ENCODE measurements at regions not wholly inside any gene's neighbourhood (a gene's known extent, or its start where the extent isn't known, plus 50 kb on each side); places are given as distances from the start of the nearest gene placed in this dataset.
A peak's percentile ranks its signal among the peaks of the same experiment; 100 is the strongest.

DNA sequence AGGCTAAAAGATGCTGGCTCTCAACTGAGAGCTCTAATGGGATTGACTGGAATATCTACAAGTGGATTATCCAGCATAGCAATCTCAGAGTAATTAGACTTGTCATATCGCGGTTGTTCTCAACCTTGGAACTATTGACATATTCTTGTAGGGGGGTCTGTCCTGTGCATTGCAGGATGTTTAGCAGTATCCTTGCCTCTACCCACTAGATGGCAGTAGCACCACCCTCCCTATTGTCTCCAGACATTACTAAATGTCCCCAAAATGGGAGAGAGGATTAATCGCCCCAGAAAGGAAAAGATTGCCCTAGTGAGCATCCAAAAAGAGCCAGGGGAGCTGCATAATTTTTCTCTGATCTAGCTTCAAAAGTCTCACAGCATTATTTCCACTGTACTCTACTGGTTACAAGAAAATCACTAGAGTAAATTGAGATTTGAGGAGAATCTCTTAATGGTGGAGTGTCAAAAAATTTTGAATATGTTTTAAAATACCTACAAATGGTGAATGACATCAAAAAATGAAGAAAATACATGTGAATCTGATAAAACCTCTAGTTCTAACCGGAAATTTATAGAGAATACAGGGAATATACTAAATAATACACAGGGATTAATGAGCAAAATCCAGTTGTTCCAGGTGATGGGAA, 388.2 kb upstream of the AGTR1 start:
- DNase-seq (ENCODE audit: low read depth) = peak; percentile 19

DNA sequence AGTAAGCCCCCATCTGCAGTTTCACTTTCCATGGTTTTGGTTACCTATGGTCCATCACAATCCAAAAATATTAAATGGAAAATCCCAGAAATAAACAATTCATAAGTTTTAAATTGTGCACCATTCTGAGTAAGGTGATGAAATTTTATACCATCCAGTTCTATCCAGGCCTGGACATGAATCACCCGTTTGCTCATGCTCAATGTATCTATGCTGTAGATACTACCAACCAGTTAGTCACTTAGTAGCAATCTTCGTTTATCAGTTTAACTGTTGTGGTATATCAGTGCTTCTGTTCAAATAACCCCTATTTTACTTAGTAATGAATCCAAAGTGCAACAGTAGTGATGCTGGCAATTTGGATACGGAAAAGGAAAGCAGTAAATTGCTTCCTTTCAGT, 381.9 kb upstream of the AGTR1 start:
- DNase-seq (ENCODE audit: low read depth) = peak; percentile 2

DNA sequence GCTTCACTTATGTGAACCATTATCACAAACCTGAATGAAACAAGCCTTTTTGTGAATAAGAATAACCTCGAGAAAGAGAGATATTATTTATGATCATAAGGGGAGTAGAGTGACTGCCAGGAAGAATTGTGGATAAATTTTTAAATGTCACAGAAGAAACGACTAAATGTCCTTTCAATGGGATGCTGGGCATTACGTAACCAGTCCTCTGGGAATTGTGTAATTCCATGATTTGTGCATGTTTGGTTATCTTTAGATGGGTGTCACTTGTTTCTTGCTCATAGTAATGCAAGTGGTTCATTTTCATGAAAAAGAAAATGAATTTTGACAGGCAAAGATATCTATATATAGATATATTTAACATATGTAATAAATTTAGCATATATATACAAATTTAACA, 379.5 kb upstream of the AGTR1 start:
- DNase-seq (ENCODE audit: low read depth) = no peak

DNA sequence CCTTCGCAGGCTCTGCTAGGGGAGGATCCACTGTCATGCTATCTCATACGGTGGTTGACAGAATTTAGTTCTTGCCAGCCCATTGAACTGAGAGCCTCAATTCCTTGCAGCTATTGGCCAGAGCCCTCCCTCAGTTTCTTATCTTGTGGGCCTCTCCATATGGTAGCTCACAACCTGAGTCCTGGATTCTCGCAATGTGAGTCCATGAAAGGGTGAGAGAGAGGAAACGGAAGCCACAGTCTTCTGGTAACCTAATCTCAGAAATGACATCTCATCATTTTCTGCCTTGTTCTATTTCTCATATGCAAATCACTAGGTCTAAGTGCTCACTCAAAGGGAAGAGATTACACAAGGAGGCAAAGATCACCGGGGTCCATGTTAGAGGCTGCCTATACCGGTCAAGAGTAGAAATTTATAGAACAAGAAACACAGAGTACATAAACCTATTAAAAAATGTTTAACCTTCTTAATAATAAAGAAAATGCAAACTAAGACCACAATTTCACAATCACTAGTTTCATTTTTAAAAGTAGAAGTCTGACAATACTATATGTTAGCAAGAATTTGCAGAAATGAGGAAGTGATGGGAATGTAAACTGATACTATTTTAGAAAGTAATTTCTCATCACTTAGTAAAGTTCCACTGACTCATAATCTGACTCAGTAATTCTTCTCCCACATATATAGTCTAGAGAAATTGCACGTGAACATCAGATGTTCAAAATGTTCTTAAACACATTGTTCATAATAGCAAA, 378.4 kb upstream of the AGTR1 start:
- DNase-seq (ENCODE audit: low read depth) = peak; percentile 74

DNA sequence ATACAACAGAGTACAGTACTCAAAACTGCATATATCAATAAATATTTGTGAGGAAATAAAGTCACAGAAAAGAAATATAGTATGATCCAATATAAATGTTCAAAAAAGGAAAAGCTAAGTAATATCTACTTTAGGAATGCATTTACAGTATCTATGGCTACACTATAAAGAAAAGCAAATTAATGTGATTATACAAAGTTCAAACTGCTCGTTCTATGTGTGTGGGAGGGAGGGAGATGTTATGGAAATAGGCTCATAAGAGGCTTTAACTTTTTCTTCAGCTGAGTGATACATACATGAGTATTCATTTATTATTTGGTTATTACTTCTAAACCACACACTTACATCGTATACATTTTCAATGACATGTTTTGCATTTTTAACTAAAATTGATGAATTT, 377.7 kb upstream of the AGTR1 start:
- peak; percentile 0 for DNase-seq (ENCODE audit: low read depth)

DNA sequence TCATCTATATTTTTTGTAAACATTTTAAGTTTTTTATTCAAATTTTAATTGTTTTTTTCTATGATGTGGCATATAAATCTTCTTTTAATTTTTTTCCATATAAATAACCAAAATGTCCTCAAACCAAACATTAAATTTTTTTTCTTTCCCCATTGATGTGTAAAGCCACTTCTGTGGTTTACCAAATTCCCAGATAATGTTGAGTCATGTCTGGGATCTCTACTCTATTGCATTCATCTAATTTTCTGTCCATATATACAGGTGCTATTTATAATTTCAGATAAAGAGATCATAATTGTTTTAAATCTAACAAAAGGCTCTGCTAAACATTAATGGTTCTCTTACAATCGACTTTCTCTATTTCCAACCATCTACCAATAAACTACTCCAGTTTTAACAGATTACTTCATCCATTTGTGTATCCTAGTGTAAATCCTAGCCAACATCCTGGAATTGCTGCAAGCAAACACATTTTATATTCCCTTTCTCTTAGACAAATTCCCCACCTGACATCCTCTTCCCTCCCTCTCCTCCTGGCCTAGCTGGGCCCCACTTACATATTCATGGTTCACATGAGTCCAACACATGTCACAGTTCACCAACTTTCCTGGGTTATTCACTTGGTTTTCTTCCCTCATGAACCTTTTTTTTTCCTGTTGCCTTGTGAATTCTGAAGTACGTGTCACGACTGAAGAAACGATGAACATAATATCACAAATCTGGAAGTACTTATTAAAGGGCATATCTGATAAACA, 368.0 kb upstream of the AGTR1 start:
- peak; percentile 11 for DNase-seq (ENCODE audit: low read depth)

DNA sequence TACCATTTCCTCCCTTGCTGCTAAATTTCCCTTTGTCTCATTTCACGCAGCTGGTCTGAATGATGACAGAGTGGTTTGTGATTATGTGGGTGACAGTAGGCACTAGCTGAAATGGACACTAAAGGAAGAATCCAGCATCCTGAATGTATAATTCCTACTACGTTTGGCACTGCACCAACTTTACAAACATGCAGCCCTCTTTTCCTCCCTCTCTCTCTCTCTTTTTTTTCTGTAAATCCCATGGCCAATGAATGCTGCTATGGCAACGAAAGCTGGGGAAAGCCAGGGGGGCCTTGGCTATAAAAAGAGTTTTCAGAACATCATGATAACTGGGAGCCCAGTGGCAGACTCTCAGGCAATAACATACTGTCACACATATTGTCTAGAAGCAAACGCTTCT, 367.2 kb upstream of the AGTR1 start:
- no peak for DNase-seq (ENCODE audit: low read depth)

DNA sequence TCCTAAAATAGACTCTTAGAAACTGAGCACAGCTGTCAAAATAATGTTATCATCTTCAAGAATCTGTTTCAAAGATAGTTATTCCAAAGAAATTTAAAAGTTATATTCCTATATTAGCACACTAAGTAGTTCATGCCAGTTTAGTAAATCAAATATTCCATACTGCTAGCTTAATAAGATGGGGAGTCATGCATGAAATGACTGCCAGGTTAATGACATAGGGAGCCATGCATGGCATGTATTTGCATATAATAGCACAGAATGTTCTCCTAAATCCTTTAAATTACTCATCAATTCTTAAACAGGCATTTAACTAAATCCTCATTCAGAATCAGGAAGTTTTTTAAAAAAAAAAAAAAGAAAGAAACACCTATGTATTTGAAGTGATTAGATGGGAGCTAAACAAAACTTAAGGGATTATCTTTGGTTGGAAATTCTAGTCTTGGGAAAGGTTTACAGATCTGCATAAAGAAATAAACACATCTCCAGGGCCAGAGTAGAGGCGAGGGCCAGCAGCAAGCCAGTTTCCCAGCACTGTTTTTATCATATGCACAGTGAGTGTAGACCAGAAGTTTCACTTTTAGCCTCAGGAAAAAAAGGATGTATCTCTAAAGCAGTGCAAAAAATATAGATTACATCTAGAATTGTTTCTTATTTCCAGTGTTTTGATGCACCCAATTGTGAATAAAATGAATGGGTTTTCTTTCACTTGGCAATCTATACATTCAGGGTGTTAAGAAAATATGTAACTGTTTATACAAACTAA, 366.4 kb upstream of the AGTR1 start:
- no peak for DNase-seq (ENCODE audit: low read depth)

DNA sequence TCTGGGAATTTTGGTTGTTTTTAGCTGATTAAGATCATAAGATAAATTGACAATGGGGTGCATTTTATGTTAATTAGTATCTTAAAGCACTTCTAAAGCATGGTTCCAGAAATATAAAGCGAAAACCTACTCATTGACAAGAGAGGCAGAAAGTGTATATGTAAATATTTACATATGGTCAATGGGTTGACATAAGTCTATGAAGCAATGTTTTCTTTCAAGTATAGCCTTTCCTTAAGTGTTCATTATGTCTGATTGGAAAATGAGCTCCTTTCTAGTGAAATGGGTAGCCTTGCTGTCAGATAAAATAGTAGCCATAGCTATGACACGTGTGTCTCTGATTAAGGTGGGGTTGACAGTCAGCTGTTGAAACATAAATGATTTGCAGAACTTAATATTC, 365.2 kb upstream of the AGTR1 start:
- no peak for DNase-seq (ENCODE audit: low read depth)

DNA sequence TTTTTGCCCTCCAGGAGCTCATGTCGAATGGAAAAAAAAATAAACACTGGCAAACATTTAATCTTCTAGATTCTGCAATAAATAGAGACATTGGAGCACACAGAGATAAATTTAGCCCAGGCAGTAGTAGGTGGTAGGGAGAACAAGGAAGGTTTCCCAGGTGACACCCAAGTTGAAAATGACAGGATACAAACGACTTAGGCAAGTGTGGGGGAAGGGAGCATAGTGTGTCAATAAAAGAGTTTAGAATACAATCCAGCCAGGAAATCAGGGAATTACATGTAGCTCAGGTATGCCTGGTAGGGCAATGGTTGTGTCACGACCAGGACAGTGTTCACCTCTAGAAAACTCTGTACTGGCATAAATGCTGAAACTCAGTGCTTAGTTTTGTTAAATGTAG, 364.6 kb upstream of the AGTR1 start:
- DNase-seq (ENCODE audit: low read depth) = no peak

DNA sequence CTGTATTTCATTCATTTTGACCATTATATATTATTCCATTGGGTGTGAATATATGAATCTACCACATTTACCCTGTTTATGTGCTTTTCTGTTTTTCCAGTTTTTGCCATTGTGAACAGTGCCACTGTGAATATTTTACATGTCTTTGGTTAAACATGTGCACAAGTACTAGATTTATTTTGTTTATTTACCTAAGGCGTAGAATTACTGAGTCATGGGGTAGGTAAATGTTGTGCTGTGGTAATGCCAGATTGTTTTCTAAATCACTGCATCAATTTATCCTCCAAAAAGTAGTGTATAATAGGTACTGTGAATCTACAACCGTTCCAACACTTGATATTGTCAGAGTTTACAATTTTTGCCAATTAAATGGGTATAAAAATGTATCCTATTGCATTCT, 362.1 kb upstream of the AGTR1 start:
- DNase-seq (ENCODE audit: low read depth) = no peak

DNA sequence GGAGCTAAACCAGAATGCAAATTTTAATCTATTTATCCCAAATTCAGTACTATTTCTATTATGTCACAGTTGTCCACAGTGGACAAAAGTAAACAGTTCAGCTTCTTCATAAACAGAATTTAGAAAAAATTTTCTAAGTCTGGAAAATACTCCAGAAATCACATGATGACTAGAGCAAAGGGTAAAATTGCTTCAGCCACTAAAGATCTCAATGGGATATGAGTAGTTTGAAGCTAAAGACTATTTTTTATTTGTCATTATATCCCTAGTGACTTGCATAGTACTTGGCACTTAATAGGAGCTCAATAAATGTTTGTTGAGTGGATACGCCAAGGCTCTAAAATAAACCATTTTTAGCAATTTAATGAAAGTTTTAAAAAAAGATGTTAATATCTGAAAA, 354.3 kb upstream of the AGTR1 start:
- DNase-seq (ENCODE audit: low read depth) = no peak

DNA sequence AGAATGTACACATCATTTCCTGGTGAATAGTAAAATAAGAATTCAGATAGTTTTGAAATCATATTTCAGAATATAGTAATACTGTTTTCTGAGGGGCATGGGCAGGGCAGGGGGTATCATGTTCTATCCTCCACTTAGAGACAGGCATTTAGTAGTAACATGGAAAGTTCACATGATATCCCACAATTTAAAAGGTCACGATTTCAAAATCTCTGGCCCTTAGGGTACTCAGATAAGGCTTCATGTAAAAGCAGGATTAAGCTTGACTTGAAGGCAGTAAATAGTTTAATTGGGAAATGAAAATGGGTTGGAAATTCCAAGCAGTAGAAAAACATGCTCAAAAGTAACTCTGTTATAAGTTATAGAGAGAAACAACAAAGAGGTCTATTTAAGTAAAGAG, 353.2 kb upstream of the AGTR1 start:
- DNase-seq (ENCODE audit: low read depth) = no peak

DNA sequence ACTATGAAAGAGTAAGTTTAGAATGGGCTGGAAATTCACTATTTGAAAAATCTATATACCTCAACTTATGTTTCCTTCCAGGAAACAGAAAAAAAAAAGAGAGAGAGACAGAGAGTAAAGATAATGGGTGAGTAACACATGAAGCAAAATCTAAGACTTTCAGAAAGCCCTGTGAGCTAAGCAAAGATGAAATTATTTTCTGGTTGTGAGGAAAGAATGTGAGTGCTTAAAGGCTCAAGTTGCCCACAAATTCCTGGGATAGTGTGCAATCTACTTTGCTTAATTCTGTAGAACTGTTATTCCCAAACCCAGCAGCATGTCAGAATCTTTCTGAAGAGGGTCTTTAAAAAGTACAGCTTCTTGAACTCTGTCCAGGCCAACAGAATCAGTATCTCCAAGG, 337.7 kb upstream of the AGTR1 start:
- no peak for DNase-seq (ENCODE audit: low read depth)

DNA sequence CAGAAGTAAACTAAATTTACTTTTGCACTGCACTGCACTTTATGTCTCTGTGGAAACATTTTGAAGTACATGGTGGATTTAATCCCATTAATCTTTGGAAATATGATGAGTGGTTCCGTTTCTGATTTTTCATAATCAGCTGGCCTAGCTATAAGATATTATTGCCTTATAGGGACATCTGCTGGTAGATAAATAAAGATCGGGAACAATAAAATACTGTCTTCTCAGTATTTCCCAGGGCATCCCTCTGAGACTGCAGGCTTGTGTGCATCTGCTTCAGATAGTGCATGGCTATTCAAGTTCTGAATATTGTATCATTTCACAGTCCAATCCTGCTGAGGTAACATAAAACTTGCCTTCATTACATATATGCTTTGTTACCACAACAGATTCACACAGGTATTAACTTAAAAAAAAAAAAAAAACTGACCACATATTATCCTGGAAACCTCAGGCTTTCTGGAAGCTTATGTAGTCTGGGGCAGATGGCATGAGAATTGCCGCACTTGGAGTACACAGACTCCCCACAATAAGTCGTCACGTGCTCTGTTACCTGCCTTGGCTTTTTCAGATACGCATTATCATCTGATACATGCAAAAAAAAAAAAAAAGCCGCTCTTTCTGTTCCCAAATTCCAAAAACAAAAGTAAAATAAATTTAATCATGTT, 330.8 kb upstream of the AGTR1 start:
- no peak for DNase-seq (ENCODE audit: low read depth)

DNA sequence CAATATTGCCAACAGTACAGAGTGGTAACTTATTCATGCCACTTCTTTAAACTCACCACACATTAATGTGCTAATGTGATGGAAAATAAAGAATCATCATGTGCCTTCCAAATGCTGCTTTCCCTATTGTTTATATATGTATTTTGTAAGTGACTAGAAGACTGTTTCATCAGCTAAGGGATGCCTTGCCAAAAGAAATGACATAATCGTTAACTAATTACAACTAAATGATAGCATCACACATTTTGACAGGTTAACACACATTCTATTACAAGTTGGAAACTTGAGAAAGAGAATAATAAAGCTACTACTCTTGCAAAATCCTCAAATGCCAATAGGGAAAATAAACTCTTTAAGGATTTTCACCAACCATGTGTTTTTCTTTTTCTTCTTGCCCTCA, 329.9 kb upstream of the AGTR1 start:
- DNase-seq (ENCODE audit: low read depth) = no peak

DNA sequence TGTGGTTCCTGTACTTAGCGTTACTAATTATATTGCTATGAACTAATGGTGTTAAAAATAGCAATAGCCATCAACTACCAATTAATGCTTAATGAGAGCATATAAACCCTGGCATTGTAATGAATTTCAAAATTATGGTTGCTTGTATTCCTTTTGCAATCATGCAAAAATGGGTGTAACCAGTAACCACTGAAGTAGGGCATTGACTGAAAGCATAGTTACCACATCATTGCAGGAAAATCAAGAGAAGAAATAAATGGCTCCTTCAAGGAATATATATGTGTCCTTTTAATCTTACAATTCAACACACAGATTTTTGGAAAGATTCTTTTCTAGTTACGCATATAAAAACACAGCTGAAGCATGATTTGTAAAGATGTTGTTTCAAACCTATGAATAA, 328.3 kb upstream of the AGTR1 start:
- no peak for DNase-seq (ENCODE audit: low read depth)

DNA sequence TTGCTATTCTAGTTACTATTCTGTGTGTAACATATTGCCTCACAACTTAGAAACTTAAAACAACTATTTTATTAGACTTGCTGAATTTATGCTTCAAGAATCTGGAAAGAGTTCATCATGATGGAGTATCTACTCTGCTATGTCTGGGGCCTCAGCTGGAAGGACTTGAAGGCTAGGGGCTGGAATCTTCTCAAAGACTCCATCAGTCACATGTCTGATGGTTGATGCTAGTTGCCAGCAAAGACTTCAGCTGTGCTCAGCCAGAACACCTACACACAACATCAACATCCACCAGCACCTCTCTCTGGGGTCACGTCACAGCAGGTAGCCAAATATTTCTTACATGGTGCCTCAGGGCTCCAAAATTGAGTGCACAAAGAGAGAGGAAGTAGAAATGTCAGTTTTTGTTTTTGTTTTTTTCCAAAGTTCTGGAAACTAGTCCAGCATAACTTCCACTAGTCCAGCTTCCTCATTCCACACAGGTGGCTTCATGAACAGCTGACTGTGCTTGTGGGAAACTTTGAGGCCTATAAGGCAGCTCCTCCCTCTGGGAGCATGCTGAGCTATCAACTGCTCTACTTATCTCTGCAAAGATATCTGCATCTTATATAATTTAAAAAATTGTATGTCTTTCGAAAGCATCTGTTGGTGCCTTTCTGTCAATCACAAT, 325.4 kb upstream of the AGTR1 start:
- DNase-seq (ENCODE audit: low read depth) = no peak

DNA sequence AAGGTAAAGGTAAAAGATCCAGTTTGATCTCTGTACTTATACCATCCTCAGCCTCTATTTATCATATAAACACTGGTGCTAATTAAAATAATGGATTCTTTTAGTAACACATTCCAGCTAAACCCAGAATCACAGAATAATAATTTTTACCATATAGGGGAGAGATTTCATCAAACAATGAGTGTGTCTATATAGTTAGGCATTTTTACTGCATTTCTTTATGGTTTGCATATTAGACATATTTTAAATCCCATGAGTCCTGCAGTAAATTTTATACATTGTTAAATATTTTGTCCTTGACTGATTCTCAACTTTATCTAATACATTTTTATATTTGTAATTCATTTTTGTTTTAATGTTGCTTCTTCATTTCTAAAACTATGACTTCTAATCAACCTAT, 323.7 kb upstream of the AGTR1 start:
- DNase-seq (ENCODE audit: low read depth) = no peak

DNA sequence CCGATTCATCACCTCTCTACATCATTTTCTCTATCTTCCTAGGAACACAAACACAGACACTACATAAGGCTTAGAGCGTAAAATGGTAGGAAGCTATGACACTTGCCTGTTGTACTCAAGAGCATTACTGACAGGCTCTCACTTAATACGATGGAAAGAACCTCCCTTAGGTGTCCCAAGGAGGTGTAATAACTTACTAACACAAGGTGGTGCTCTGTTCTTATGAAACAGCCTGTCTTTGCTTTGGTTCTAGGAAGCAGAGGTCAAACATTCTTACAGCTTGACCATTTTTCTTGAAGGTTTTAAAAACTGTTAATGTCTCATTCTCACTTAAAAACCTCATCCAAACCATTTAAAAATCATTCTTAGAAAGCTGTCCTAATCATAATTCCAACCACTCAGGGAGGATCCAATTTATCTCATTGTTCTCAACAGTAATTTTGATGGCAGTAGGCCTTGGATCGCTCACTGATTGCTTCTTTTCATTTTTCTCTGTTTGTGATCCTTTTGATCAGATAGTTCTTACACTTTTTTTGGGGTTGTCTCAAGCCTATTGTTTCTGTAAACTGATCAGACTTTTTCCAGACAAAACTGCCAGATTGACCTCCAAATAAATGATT, 317.8 kb upstream of the AGTR1 start:
- no peak for DNase-seq (ENCODE audit: low read depth)

DNA sequence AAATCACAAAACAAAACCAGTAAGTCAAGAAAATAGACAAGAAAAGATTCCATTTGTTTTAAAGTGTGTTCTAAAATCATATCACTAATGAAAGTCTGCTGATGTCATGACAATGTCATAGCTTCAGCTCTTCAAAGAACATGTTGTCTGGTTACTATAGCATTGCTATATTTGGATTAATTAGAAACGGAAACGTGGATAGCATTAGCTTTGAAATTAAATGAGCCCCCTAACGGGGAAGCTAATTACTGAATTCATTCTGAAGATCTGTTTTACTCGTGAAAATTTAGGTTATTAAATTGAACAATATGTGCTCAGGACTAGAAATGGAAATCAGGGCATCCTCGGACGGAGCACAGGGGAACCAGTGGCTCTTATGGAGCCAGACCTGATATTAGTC, 316.7 kb upstream of the AGTR1 start:
- DNase-seq (ENCODE audit: low read depth) = no peak

All from HS-5 (cell line).